GM23338 (cell line): ENCODE measurements at regions not wholly inside any gene's neighbourhood (a gene's known extent, or its start where the extent isn't known, plus 50 kb on each side); places are given as distances from the start of the nearest gene placed in this dataset.

Source experiments
- ATAC-seq: fragments of 200-7000 bp; cut with Tn5 transposase; 3 replicates; pipeline ENCODE4 v1.9.1; 2020
- DNase-seq: peaks from one replicate; pipeline ENCODE4 v3.0.0-alpha.2; 2015; ENCODE audit warnings: low spot score
- H2AFZ ChIP-seq: fragments of 200-600 bp; sonication (generic); 2 replicates; pipeline ENCODE4 v1.8.0; 2016; ENCODE audit warnings: antibody characterized with exemption, mild to moderate bottlenecking, moderate library complexity
- H3F3A ChIP-seq: fragments of 200-600 bp; sonication (generic); replicated peaks from 2 replicates; pipeline ENCODE4 v1.8.0; 2017; ENCODE audit warnings: antibody characterized with exemption, mixed run types, low read depth
- H3K27ac ChIP-seq: fragments of 200-600 bp; sonication (generic); 2 replicates; pipeline ENCODE4 v1.6.1; 2016; ENCODE audit warnings: low read depth
- H3K27me3 ChIP-seq: fragments of 200-600 bp; sonication (generic); 2 replicates; pipeline ENCODE4 v1.8.0; 2016; ENCODE audit warnings: mild to moderate bottlenecking, mixed run types, moderate library complexity; ENCODE audit not compliant: insufficient read depth
- H3K36me3 ChIP-seq: fragments of 200-600 bp; sonication (generic); 2 replicates; pipeline ENCODE4 v1.8.0; 2016; ENCODE audit warnings: mild to moderate bottlenecking; ENCODE audit not compliant: insufficient read depth
- H3K4me1 ChIP-seq: fragments of 200-600 bp; sonication (generic); 2 replicates; pipeline ENCODE4 v1.8.0; 2016; ENCODE audit warnings: mild to moderate bottlenecking, moderate library complexity; ENCODE audit not compliant: insufficient read depth
- H3K4me2 ChIP-seq: fragments of 200-600 bp; sonication (generic); 2 replicates; pipeline ENCODE4 v1.7.1; 2017; ENCODE audit warnings: mixed run types
- H3K4me3 ChIP-seq: fragments of 200-600 bp; sonication (generic); 2 replicates; pipeline ENCODE4 v1.6.1; 2016; ENCODE audit warnings: mixed run types
- H3K79me2 ChIP-seq: fragments of 200-600 bp; sonication (generic); replicated peaks from 2 replicates; pipeline ENCODE4 v1.8.0; 2017; ENCODE audit warnings: mild to moderate bottlenecking; ENCODE audit not compliant: insufficient read depth
- H3K9me2 ChIP-seq: fragments of 200-600 bp; sonication (generic); 2 replicates; pipeline ENCODE4 v1.8.0; 2017; ENCODE audit not compliant: insufficient read depth
- H4K20me1 ChIP-seq: fragments of 200-600 bp; sonication (generic); replicated peaks from 2 replicates; pipeline ENCODE4 v1.8.0; 2017; ENCODE audit warnings: mild to moderate bottlenecking; ENCODE audit not compliant: insufficient read depth
- H3K27ac Mint-ChIP-seq: 2 replicates; pipeline ENCODE4 v1.8.0; 2020; ENCODE audit warnings: inconsistent platforms, mild to moderate bottlenecking, moderate library complexity, mixed read lengths
- H3K27me3 Mint-ChIP-seq: 3 replicates; pipeline ENCODE4 v1.8.0; 2022; ENCODE audit warnings: low read depth, mild to moderate bottlenecking, moderate library complexity, mixed read lengths, inconsistent platforms; ENCODE audit not compliant: insufficient read depth, poor library complexity
- H3K36me3 Mint-ChIP-seq: 3 replicates; pipeline ENCODE4 v1.8.0; 2021; ENCODE audit warnings: low read depth, mild to moderate bottlenecking, inconsistent platforms, moderate library complexity, mixed read lengths
- H3K4me1 Mint-ChIP-seq: 3 replicates; pipeline ENCODE4 v1.8.0; 2020; ENCODE audit warnings: mild to moderate bottlenecking, inconsistent platforms, mixed read lengths
- H3K4me3 Mint-ChIP-seq: 3 replicates; pipeline ENCODE4 v1.8.0; 2021; ENCODE audit warnings: moderate library complexity, mild to moderate bottlenecking, inconsistent platforms, mixed read lengths
- H3K9me3 Mint-ChIP-seq: 3 replicates; pipeline ENCODE4 v1.8.0; 2020; ENCODE audit warnings: moderate library complexity, mild to moderate bottlenecking, inconsistent platforms, mixed read lengths
- CREB1 ChIP-seq: fragments of 250-450 bp; sonication (Bioruptor Pico); IDR thresholded peaks from 2 replicates; pipeline ENCODE4 v1.5.0; 2020; ENCODE audit warnings: low read depth, mild to moderate bottlenecking, moderate library complexity
- EZH2 ChIP-seq: fragments of 200-600 bp; sonication (generic); IDR thresholded peaks from one replicate; pipeline ENCODE4 v1.8.0; 2017; ENCODE audit warnings: antibody characterized with exemption, mild to moderate bottlenecking, low read depth; ENCODE audit not compliant: unreplicated experiment
- EZH2phosphoT487 ChIP-seq: fragments of 200-600 bp; sonication (generic); IDR thresholded peaks from one replicate; pipeline ENCODE4 v1.8.1; 2018; ENCODE audit warnings: antibody characterized with exemption; ENCODE audit not compliant: unreplicated experiment
- JUNB ChIP-seq: IDR thresholded peaks from one replicate; pipeline ENCODE4 v1.6.1; 2016; ENCODE audit warnings: antibody characterized with exemption; ENCODE audit not compliant: unreplicated experiment
- NANOG ChIP-seq: IDR thresholded peaks from 2 replicates; pipeline ENCODE4 v1.6.1; 2016; ENCODE audit warnings: antibody characterized with exemption, borderline replicate concordance
- POLR2AphosphoS5 ChIP-seq: IDR thresholded peaks from 2 replicates; pipeline ENCODE4 v1.6.1; 2016; ENCODE audit warnings: antibody characterized with exemption, low read depth
- ZNF114 ChIP-seq: fragments of 250-450 bp; sonication (Bioruptor Pico); IDR thresholded peaks from 2 replicates; pipeline ENCODE4 v1.5.0; 2020; ENCODE audit warnings: mild to moderate bottlenecking, moderate library complexity
- ZNF331 ChIP-seq: fragments of 250-450 bp; sonication (Bioruptor Pico); IDR thresholded peaks from 2 replicates; pipeline ENCODE4 v1.5.0; 2020; ENCODE audit warnings: low read depth, mild to moderate bottlenecking, moderate library complexity
- TF ChIP-seq, protein P1 (sequence below): IDR thresholded peaks from one replicate; pipeline ENCODE4 v1.6.1; 2018; ENCODE audit warnings: antibody characterized with exemption; ENCODE audit not compliant: unreplicated experiment
- TF ChIP-seq, protein P2 (sequence below), 2 experiments: fragments of 200-600 bp in 1 of 2; sonication (generic) in 1 of 2; conservative IDR thresholded peaks; 2 replicates each; pipeline versions ENCODE4 v1.5.1 to v1.6.1; 2016 to 2017; ENCODE audit warnings: antibody characterized with exemption in 2 of 2, low read depth in 2 of 2, mild to moderate bottlenecking in 2 of 2, moderate library complexity in 1 of 2
- TF ChIP-seq, protein P3 (sequence below): fragments of 250-450 bp; sonication (Bioruptor Pico); IDR thresholded peaks from 2 replicates; pipeline ENCODE4 v1.5.0; 2020; ENCODE audit warnings: mild to moderate bottlenecking, moderate library complexity

DNA sequence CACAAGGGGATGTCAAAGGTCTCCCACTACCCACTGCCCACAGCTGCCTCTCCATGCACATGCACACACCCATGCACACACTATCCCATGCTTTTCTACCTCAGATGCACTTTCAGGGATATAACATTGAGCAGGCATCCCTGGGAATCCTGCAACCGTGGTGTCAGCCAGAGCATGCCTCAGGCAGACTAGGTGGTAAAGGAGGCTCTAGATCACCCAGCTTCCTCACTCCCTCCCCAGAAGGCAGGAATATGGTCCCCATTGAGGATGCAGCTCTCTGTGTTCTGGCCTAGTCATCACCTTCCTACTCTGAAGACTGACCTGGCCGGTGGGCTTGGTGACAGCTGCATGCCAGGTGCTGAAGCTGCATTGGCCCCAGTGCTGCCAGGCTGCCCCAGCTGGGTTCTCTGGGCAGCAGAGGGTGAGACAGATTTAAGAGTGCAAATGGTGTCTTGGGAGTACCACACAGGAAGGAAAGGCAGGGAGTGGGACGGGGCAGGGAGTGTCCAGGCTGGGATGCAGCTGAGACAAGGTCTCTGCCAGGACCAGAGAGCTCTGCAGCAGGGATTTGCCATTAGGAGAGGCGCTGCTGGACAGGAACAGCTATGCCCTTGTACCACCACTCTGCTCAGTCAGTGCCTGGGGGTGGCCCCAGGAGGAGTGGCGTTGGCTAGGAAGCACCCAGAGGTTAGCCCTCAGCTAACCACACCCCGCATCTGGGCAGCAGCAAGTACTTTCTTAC lies 53.4 kb upstream of the GDF10 start (continued):
- TF ChIP-seq, protein P1, sequence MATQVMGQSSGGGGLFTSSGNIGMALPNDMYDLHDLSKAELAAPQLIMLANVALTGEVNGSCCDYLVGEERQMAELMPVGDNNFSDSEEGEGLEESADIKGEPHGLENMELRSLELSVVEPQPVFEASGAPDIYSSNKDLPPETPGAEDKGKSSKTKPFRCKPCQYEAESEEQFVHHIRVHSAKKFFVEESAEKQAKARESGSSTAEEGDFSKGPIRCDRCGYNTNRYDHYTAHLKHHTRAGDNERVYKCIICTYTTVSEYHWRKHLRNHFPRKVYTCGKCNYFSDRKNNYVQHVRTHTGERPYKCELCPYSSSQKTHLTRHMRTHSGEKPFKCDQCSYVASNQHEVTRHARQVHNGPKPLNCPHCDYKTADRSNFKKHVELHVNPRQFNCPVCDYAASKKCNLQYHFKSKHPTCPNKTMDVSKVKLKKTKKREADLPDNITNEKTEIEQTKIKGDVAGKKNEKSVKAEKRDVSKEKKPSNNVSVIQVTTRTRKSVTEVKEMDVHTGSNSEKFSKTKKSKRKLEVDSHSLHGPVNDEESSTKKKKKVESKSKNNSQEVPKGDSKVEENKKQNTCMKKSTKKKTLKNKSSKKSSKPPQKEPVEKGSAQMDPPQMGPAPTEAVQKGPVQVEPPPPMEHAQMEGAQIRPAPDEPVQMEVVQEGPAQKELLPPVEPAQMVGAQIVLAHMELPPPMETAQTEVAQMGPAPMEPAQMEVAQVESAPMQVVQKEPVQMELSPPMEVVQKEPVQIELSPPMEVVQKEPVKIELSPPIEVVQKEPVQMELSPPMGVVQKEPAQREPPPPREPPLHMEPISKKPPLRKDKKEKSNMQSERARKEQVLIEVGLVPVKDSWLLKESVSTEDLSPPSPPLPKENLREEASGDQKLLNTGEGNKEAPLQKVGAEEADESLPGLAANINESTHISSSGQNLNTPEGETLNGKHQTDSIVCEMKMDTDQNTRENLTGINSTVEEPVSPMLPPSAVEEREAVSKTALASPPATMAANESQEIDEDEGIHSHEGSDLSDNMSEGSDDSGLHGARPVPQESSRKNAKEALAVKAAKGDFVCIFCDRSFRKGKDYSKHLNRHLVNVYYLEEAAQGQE = no peak
- TF ChIP-seq NANOG = no peak
- no peak for TF ChIP-seq JUNB
- TF ChIP-seq ZNF331 (CRISPR knock-in tag) = no peak
- no peak for TF ChIP-seq POLR2AphosphoS5
- TF ChIP-seq, protein P2, sequence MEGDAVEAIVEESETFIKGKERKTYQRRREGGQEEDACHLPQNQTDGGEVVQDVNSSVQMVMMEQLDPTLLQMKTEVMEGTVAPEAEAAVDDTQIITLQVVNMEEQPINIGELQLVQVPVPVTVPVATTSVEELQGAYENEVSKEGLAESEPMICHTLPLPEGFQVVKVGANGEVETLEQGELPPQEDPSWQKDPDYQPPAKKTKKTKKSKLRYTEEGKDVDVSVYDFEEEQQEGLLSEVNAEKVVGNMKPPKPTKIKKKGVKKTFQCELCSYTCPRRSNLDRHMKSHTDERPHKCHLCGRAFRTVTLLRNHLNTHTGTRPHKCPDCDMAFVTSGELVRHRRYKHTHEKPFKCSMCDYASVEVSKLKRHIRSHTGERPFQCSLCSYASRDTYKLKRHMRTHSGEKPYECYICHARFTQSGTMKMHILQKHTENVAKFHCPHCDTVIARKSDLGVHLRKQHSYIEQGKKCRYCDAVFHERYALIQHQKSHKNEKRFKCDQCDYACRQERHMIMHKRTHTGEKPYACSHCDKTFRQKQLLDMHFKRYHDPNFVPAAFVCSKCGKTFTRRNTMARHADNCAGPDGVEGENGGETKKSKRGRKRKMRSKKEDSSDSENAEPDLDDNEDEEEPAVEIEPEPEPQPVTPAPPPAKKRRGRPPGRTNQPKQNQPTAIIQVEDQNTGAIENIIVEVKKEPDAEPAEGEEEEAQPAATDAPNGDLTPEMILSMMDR (conservative IDR thresholded peaks at IDR 0.05; ENCODE audit: low read depth in 2 of 2) = no peak
- no peak for TF ChIP-seq ZNF114 (CRISPR knock-in tag)
- TF ChIP-seq CREB1 = no peak
- no peak for TF ChIP-seq EZH2

DNA sequence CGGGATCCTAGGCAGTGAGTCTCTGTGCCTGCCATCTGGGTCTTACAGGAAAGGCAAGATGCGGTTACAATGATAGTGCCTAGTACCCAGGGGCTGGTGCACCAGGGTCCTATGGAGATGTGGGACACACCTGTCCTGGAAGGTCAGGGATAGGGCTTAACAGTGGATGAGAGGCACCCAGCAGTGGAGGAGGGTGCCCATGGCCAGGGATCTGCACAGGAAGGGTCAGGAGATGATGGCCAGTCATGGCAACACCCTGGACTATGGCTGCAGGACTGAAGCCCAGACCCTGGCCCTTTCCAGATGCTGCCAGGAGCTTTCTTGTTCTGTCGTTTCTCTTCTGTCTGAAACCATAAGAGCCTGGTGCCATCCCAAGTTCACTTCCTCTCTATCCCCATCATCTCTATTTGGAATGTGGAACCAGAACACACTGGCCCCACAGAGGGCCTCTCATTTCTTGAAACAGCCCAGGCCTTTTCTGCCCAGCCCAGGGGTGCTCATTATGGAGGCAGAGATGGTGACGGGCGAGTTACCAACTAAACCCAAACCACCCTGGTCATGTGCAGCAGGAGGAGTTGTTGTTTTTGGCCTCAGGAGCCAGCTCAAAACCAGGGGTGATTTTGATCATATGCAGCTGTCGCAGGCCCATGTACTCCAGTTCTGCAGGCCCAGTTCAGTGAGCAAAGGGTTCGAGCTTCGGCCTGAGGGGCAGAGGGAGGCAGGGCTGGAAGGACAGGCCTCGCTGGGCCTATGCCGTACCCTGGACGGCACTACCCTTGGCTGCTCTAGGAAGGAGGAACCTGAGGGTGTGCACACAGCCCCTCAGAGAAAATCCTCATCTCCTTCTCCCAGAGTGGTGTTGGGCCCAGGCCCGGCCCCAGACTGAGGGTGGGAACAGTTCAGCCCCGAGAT lies 52.6 kb upstream of the GDF10 start:
- H3K36me3 Mint-ChIP-seq = no peaks in the 10 kb centered on the region
- H3K36me3 ChIP-seq = no peaks in the 10 kb centered on the region
- no peak overlapping the region for H3K27ac Mint-ChIP-seq
- H3K4me1 Mint-ChIP-seq = peaks cover under 1% of the 10 kb centered on the region; the same call in 1 of the 3 replicates
- no peak for DNase-seq
- no peaks in the 10 kb centered on the region for H3F3A ChIP-seq
- H3K4me3 Mint-ChIP-seq = no peak overlapping the region
- no peak for ATAC-seq
- H3K9me3 Mint-ChIP-seq = no peaks in the 10 kb centered on the region
- no peaks in the 10 kb centered on the region for H3K27me3 ChIP-seq
- 0 out of 2 replicates have a peak, but pooled peaks cover 4% of the 10 kb centered on the region for H3K9me2 ChIP-seq
- no peaks in the 10 kb centered on the region for H4K20me1 ChIP-seq
- no peak overlapping the region for H3K27ac ChIP-seq
- no peak overlapping the region for H3K4me3 ChIP-seq
- H3K27me3 Mint-ChIP-seq = peaks cover 8% of the 10 kb centered on the region
- no peaks in the 10 kb centered on the region for H3K4me1 ChIP-seq
- no peaks in the 10 kb centered on the region for H3K79me2 ChIP-seq
- H3K4me2 ChIP-seq = no peak overlapping the region
- no peak overlapping the region for H2AFZ ChIP-seq
- TF ChIP-seq EZH2phosphoT487 = no peak
- TF ChIP-seq POLR2AphosphoS5 = no peak
- TF ChIP-seq, protein P3, sequence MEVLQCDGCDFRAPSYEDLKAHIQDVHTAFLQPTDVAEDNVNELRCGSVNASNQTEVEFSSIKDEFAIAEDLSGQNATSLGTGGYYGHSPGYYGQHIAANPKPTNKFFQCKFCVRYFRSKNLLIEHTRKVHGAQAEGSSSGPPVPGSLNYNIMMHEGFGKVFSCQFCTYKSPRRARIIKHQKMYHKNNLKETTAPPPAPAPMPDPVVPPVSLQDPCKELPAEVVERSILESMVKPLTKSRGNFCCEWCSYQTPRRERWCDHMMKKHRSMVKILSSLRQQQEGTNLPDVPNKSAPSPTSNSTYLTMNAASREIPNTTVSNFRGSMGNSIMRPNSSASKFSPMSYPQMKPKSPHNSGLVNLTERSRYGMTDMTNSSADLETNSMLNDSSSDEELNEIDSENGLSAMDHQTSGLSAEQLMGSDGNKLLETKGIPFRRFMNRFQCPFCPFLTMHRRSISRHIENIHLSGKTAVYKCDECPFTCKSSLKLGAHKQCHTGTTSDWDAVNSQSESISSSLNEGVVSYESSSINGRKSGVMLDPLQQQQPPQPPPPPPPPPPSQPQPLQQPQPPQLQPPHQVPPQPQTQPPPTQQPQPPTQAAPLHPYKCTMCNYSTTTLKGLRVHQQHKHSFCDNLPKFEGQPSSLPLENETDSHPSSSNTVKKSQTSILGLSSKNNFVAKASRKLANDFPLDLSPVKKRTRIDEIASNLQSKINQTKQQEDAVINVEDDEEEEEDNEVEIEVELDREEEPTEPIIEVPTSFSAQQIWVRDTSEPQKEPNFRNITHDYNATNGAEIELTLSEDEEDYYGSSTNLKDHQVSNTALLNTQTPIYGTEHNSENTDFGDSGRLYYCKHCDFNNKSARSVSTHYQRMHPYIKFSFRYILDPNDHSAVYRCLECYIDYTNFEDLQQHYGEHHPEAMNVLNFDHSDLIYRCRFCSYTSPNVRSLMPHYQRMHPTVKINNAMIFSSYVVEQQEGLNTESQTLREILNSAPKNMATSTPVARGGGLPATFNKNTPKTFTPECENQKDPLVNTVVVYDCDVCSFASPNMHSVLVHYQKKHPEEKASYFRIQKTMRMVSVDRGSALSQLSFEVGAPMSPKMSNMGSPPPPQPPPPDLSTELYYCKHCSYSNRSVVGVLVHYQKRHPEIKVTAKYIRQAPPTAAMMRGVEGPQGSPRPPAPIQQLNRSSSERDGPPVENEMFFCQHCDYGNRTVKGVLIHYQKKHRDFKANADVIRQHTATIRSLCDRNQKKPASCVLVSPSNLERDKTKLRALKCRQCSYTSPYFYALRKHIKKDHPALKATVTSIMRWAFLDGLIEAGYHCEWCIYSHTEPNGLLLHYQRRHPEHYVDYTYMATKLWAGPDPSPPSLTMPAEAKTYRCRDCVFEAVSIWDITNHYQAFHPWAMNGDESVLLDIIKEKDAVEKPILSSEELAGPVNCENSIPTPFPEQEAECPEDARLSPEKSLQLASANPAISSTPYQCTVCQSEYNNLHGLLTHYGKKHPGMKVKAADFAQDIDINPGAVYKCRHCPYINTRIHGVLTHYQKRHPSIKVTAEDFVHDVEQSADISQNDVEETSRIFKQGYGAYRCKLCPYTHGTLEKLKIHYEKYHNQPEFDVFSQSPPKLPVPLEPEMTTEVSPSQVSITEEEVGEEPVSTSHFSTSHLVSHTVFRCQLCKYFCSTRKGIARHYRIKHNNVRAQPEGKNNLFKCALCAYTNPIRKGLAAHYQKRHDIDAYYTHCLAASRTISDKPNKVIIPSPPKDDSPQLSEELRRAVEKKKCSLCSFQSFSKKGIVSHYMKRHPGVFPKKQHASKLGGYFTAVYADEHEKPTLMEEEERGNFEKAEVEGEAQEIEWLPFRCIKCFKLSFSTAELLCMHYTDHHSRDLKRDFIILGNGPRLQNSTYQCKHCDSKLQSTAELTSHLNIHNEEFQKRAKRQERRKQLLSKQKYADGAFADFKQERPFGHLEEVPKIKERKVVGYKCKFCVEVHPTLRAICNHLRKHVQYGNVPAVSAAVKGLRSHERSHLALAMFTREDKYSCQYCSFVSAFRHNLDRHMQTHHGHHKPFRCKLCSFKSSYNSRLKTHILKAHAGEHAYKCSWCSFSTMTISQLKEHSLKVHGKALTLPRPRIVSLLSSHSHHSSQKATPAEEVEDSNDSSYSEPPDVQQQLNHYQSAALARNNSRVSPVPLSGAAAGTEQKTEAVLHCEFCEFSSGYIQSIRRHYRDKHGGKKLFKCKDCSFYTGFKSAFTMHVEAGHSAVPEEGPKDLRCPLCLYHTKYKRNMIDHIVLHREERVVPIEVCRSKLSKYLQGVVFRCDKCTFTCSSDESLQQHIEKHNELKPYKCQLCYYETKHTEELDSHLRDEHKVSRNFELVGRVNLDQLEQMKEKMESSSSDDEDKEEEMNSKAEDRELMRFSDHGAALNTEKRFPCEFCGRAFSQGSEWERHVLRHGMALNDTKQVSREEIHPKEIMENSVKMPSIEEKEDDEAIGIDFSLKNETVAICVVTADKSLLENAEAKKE (CRISPR knock-in tag) = no peak
- TF ChIP-seq CREB1 = no peak
- TF ChIP-seq ZNF331 (CRISPR knock-in tag) = no peak
